Kidney capillary endothelial cell (primary cell): ENCODE measurements at regions not wholly inside any gene's neighbourhood (a gene's known extent, or its start where the extent isn't known, plus 50 kb on each side); places are given as distances from the start of the nearest gene placed in this dataset.
A peak's percentile ranks its signal among the peaks of the same experiment; 100 is the strongest.

Experiments
- DNase-seq: peaks from one replicate; pipeline ENCODE4 v3.0.0-alpha.2; 2018; ENCODE audit warnings: low spot score

GRCh38 chr13:27847669-27848068 lies 55.4 kb downstream of the GSX1 start:
- DNase-seq: no peak

DNA sequence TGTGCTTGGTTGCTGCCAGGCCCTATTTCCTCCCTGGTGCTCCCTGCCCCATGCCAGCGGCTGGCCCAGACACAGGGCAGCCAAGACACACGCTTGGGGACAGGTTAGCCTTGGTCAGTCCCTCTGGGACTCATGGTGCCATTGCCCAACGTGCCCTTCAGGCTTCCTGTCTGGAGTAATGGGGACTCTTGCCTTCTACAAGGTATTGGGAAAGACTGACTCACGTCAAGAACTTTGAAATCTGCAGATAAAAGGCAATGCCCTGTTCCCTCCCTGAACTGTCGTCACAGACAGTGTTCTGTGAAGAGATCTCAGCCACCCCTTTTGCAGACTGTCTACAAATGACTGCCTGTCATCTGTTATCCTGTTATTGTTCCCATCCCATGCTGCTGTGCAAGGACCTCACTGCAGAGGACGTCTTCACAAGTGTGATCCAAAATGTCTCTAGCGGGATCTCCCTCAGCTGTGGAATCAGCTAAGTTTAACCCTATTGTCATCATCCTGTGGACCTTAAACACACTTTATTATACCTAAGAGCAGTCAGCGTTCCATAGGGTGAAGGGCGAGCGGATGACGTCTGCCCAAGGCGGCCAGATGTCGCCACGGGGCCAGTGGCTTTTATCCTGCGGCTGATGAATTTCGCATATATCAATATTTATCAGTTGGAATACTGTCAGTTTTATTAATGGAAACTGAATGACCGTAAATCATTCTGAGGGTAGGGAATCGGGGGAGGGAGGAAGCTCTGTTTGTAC lies 59.0 kb downstream of the GSX1 start:
- no peak for DNase-seq

- DNase-seq: no peak
Observed at GRCh38 chr13:27852491-27852890, 60.2 kb downstream of the GSX1 start.

GRCh38 chr13:27853335-27853734 lies 61.1 kb downstream of the GSX1 start:
- DNase-seq: no peak

DNA sequence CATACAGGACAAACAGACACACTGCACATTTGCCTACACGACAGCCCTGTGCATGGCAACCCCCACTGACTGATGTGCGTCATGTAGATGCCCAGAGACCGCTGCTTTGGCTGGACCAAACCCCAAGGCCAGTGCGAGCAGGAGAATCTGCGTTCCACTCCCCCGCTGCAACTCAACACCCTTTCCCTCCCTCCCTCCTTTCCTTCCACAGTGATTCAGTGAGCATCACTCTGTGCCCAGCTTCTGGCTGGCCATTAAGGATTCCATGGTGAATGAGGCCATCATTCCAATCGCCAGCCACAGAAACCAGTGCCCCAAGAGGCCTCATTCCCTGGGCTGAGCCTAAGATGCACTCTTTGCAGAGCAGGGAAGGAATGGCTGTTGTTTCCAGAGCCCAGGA lies 61.6 kb downstream of the GSX1 start:
- DNase-seq: no peak

GRCh38 chr13:27854606-27855005 lies 62.3 kb downstream of the GSX1 start:
- DNase-seq: no peak

DNA sequence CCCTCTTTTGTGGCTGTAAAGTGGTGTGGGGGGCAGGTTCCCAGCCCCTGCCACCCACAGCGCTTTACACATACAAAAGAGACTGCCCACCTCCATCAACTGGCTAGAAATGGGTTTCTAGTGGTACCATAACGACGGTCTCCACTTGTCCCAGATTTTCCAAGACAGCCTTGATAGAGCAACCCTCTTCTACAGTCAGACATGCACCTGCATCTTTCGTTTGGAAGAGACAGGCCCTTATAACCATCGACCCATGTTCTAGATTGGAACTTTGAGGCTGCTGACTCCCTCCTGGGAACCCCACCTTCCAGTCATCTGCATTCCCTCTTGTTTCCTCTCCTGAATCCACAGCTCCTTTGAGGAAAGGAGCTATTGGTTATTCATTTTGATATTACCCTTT lies 63.1 kb downstream of the GSX1 start:
- no peak for DNase-seq

DNA sequence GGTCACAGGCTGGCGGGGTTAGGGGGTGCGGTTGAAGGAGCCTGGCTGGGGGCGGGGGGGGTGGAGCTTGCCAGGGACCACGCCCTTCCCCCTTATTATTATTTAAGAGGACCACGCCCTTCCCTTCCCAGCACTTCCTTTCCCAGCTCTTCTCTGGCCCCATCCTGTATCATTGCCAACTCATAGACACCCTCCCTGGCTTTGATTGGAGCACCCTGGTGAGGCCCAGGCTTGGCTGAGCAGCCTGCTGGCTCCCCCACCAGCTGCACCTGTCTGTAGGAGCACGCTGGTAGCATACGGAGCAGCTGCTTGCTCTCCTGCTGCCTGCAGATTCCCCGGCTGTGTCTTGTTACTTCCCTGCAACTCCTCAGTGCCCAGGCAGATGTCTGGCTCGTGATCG lies 62.5 kb upstream of the PDX1 start:
- no peak for DNase-seq

DNA sequence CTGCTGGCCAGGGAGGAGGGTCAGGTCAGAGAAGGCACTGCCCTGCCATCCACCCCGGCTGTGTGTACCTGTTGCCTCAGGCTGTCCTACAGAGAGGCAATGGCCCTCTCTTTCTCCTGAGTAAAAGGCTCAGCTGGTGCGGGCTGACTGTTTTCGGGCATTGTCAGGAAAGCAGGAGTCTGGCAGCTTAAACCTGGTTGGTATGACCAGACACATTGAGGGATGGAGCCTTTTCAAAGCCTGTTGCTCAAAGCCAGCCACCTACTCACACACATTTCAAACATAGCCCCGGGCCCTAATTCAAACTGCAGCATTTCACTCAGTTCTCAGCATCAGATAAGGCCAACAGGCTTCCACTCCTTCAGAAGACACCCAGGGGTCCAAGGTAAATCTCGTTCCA lies 61.8 kb upstream of the PDX1 start:
- no peak for DNase-seq

- no peak for DNase-seq
Observed at GRCh38 chr13:27860743-27861142, 59.1 kb upstream of the PDX1 start.

GRCh38 chr13:27861165-27861564 lies 58.6 kb upstream of the PDX1 start:
- no peak for DNase-seq

DNA sequence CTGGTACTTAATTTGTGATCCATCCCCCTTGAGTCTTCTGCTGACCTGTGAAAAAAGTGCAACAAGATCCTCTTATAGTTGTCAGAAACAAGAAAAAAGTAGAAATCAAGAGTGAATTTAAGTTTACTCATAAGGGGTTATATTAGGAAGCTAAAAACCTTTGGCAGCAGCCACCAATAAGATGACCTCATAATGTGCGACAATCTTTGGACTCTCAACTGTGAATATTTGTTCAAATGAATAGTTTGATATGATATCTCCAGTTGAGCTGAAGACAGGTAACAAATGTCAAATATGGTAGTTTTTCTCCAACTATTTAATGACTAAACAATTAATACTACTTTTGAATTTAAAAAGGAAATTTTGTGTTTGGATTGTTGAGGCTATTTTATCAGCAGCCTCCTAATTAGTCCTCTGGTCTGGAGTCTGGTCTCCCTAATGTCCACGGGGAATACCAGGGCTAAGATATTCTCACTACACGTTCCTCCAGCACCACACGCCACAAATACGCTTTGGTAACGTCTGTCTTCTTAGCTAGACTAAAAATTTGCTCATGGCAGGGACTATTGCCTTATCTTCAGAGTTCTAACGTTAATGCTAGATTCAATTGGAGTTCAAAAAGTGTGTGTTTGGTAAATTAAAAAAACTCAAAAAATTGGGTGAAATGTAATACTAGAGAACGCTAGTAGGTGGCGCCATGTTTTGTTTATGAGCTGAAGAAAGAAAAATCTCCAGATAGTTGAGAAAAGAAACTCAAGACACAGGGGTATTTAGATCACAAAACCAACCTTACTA lies 51.0 kb upstream of the PDX1 start:
- DNase-seq: peak; percentile 10

DNA sequence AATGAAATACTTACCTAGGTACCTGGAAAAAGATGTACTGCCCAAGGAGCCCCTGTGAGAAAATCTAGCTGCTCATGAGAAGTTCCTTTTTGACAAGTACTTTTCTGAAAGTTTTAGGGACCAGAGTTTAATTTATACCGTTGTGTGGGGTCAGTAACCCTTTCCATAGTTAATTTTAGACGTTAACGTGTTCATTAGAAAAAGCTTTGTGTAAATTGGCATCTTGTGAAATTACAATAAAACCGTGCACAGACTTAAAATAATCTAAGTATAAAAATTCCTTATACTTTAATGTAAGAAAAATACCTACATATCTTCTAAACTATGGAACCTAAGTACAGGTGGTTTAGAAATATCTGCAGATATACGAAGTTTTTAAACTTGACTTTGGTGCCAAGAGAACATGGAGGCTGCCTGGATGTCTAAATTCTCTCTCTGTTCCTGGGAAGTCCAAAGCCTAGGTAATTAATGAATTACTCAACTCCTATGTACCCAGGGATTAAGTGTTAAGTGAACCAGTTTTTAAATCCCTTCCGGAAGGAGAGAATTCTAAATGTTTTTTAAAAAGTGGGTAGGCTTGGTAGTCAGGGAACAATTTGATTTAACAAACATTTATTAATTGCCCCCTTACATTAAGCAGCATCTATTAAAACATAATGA lies 50.2 kb upstream of the PDX1 start:
- no peak for DNase-seq
